ENCODE measurements at regions not wholly inside any gene's neighbourhood (a gene's known extent, or its start where the extent isn't known, plus 50 kb on each side); places are given as distances from the start of the nearest gene placed in this dataset.

GRCh38 chr10:131396121-131397050 is 84.9 kb upstream of the TCERG1L start:
- no peak overlapping the region for H2AFZ ChIP-seq (ENCODE audit: low read length)
- TF ChIP-seq PHF8 (CRISPR knock-in tag; IDR thresholded peaks at IDR 0.05): no peak
- TF ChIP-seq, protein P1, sequence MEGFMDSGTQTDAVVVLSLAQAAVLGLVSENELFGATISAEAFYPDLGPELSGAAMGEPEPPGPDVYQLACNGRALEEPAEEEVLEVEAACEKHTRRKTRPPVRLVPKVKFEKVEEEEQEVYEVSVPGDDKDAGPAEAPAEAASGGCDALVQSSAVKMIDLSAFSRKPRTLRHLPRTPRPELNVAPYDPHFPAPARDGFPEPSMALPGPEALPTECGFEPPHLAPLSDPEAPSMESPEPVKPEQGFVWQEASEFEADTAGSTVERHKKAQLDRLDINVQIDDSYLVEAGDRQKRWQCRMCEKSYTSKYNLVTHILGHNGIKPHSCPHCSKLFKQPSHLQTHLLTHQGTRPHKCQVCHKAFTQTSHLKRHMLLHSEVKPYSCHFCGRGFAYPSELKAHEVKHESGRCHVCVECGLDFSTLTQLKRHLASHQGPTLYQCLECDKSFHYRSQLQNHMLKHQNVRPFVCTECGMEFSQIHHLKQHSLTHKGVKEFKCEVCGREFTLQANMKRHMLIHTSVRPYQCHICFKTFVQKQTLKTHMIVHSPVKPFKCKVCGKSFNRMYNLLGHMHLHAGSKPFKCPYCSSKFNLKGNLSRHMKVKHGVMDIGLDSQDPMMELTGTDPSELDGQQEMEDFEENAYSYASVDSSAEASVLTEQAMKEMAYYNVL (CRISPR knock-in tag; IDR thresholded peaks at IDR 0.05; ENCODE audit: borderline replicate concordance): no peak
- no peak for TF ChIP-seq ZNF615 (CRISPR knock-in tag; IDR thresholded peaks at IDR 0.05; ENCODE audit: borderline replicate concordance)
- TF ChIP-seq ZNF75D (CRISPR knock-in tag; IDR thresholded peaks at IDR 0.05; ENCODE audit: borderline replicate concordance): no peak
- no peak for TF ChIP-seq TBL1XR1 (IDR thresholded peaks at IDR 0.05; ENCODE audit: borderline replicate concordance, low read length, partially characterized antibody)
- TF ChIP-seq SOX5 (CRISPR knock-in tag; IDR thresholded peaks at IDR 0.05; ENCODE audit: borderline replicate concordance): no peak
- no peak for TF ChIP-seq HDAC6 (IDR thresholded peaks at IDR 0.05; ENCODE audit: low read depth, low read length)
- TF ChIP-seq ZNF33A (CRISPR knock-in tag; IDR thresholded peaks at IDR 0.05; ENCODE audit: borderline replicate concordance): no peak
- TF ChIP-seq ZFAT (CRISPR knock-in tag; conservative IDR thresholded peaks at IDR 0.05): no peak
- TF ChIP-seq ZNF414 (CRISPR knock-in tag; IDR thresholded peaks at IDR 0.05): no peak
- no peak for TF ChIP-seq BORCS8-MEF2B (CRISPR knock-in tag; IDR thresholded peaks at IDR 0.05)
- no peak for TF ChIP-seq ESRRA (CRISPR knock-in tag; IDR thresholded peaks at IDR 0.05; ENCODE audit: low read depth)
- no peak for TF ChIP-seq ELF4 (CRISPR knock-in tag; IDR thresholded peaks at IDR 0.05; ENCODE audit: borderline replicate concordance)
- no peak for TF ChIP-seq ZNF614 (CRISPR knock-in tag; IDR thresholded peaks at IDR 0.05; ENCODE audit: borderline replicate concordance)
- TF ChIP-seq ZFYVE20 (CRISPR knock-in tag; IDR thresholded peaks at IDR 0.05; ENCODE audit: borderline replicate concordance, low read depth): no peak
- TF ChIP-seq ZNF678 (CRISPR knock-in tag; IDR thresholded peaks at IDR 0.05): no peak
- no peak for TF ChIP-seq ZNF382 (CRISPR knock-in tag; IDR thresholded peaks at IDR 0.05; ENCODE audit: borderline replicate concordance)
- H3K27ac ChIP-seq (ENCODE audit: extremely low read length, insufficient read depth, low read length): no peak overlapping the region
- H3K9ac ChIP-seq (ENCODE audit: insufficient read depth, low read depth, low read length): no peak overlapping the region
- H4K20me1 ChIP-seq (ENCODE audit: insufficient read depth, low read length): no peaks in the 10 kb centered on the region
- intact Hi-C loops (cut with micrococcal nuclease; ENCODE audit: unreplicated experiment) (no loop called here), in situ Hi-C loops (cut with HindIII; ENCODE audit: extremely low pct_ligation_motif_present, low pct_unique_long_range_greater_than_20kb) (no loop called here)
- ATAC-seq (no peak), DNase-seq (ENCODE audit: low spot score) (no peak), FAIRE-seq (no peak)
- 40% methylated on average over 19 of the region's 20 CpGs for WGBS (ENCODE audit: low lambda C conversion rate)
- ChIA-PET CTCF (ENCODE audit: low intra/inter-chr PET ratio, low total read pairs) (no interaction called here), POLR2A (no interaction called here)
- H3K27me3 ChIP-seq (ENCODE audit: control insufficient read depth in 1 of 2, insufficient read depth in 2 of 2, low read length in 2 of 2): peaks cover 4 to 32% of the 10 kb centered on the region in 2 experiments; a peak in 3 of 5 replicates
- H3K9me3 ChIP-seq (ENCODE audit: low read length): no peaks in the 10 kb centered on the region
- H3K4me1 ChIP-seq (ENCODE audit: insufficient read depth, low read length): no peaks in the 10 kb centered on the region
- H3K4me3 ChIP-seq (replicated peaks in 1 of 3; ENCODE audit: insufficient read depth in 1 of 3, low read depth in 2 of 3, low read length in 3 of 3): no peak overlapping the region
- H3K36me3 ChIP-seq (replicated peaks in 1 of 2; ENCODE audit: control insufficient read depth in 1 of 2, insufficient read depth in 2 of 2, low read length in 2 of 2): no peaks in the 10 kb centered on the region
- BruUV-seq (replicated peaks): no TSS peak
- no peak overlapping the region for H3K4me2 ChIP-seq (ENCODE audit: low read depth, low read length)
- H3K79me2 ChIP-seq (ENCODE audit: insufficient read depth, low read length): no peaks in the 10 kb centered on the region
